Upper lobe of right lung (tissue), 1 donor: ENCODE measurements at regions not wholly inside any gene's neighbourhood (a gene's known extent, or its start where the extent isn't known, plus 50 kb on each side); places are given as distances from the start of the nearest gene placed in this dataset.

ENCODE experiments used
- ATAC-seq: fragments of 200-7000 bp; cut with Tn5 transposase; one replicate; pipeline ENCODE4 v1.9.1; 2020; ENCODE audit warnings: mild to moderate bottlenecking, moderate library complexity
- DNase-seq: peaks from one replicate; pipeline ENCODE4 v3.0.0-alpha.2; 2020
- H3K27ac ChIP-seq: fragments of 200-600 bp; one replicate; pipeline ENCODE4 v1.8.0; 2022
- H3K27me3 ChIP-seq: fragments of 200-600 bp; one replicate; pipeline ENCODE4 v1.8.0; 2022; ENCODE audit warnings: mild to moderate bottlenecking
- H3K36me3 ChIP-seq: fragments of 200-600 bp; one replicate; pipeline ENCODE4 v1.8.0; 2022
- H3K4me1 ChIP-seq: fragments of 200-600 bp; one replicate; pipeline ENCODE4 v1.8.0; 2022
- H3K4me3 ChIP-seq: fragments of 200-600 bp; one replicate; pipeline ENCODE4 v1.8.0; 2022; ENCODE audit warnings: mild to moderate bottlenecking
- H3K9me3 ChIP-seq: fragments of 200-600 bp; one replicate; pipeline ENCODE4 v1.8.0; 2022
- intact Hi-C: fragments of 100-400 bp; cut with DNase I; formaldehyde crosslinking; loops from one replicate; pipeline ENCODE4 v1.11.0; 2022
- TF ChIP-seq, protein P1 (sequence below): fragments of 200-600 bp; IDR thresholded peaks from one replicate; pipeline ENCODE4 v1.8.0; 2022; ENCODE audit warnings: antibody characterized with exemption
- donor health status: DM: no; HTN: yes; CAD: no; lungs with severe emphysema.

DNA sequence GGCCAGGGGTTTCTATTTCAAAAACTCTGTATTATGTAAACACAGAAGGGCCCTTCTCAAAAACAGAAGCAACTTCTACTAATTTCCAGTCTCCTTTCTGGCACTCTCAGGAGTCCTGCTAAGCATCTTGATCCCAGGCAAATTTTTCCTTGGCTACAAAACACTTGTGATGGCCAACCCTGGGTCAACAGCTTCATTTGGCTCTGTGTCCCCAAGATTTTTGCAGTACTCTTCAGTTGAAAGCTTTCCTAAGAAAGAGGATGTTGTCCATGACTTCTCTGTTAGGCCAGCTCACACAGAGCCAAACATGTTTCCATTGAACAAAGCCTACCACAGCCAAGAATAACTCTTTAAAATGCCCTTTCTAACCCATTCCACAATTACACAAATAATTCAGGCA is 99.0 kb upstream of the EGR2 start:
- TF ChIP-seq, protein P1, sequence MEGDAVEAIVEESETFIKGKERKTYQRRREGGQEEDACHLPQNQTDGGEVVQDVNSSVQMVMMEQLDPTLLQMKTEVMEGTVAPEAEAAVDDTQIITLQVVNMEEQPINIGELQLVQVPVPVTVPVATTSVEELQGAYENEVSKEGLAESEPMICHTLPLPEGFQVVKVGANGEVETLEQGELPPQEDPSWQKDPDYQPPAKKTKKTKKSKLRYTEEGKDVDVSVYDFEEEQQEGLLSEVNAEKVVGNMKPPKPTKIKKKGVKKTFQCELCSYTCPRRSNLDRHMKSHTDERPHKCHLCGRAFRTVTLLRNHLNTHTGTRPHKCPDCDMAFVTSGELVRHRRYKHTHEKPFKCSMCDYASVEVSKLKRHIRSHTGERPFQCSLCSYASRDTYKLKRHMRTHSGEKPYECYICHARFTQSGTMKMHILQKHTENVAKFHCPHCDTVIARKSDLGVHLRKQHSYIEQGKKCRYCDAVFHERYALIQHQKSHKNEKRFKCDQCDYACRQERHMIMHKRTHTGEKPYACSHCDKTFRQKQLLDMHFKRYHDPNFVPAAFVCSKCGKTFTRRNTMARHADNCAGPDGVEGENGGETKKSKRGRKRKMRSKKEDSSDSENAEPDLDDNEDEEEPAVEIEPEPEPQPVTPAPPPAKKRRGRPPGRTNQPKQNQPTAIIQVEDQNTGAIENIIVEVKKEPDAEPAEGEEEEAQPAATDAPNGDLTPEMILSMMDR = no peak
- DNase-seq = no peak
- Histone ChIP-seq H3K4me3 (no peak overlapping the region), H3K9me3 (no peaks in the 10 kb centered on the region), H3K27ac (no peak overlapping the region), H3K36me3 (no peaks in the 10 kb centered on the region), H3K4me1 (peaks cover 10% of the 10 kb centered on the region), H3K27me3 (no peaks in the 10 kb centered on the region)
- intact Hi-C loops = no loop called here
- no peak for ATAC-seq

GRCh38 chr10:62912086-62912485 is 95.9 kb upstream of the EGR2 start:
- TF ChIP-seq, protein P1 = no peak
- Histone ChIP-seq H3K36me3 (no peaks in the 10 kb centered on the region), H3K27ac (no peak overlapping the region), H3K9me3 (no peaks in the 10 kb centered on the region), H3K27me3 (no peaks in the 10 kb centered on the region), H3K4me3 (no peak overlapping the region), H3K4me1 (peaks cover 6% of the 10 kb centered on the region)
- intact Hi-C loops = no loop called here
- DNase-seq (no peak), ATAC-seq (no peak)

- intact Hi-C loops = no loop called here
- Histone ChIP-seq H3K27me3 (no peaks in the 10 kb centered on the region), H3K4me1 (peaks cover 6% of the 10 kb centered on the region), H3K9me3 (no peaks in the 10 kb centered on the region), H3K27ac (no peak overlapping the region), H3K4me3 (no peak overlapping the region), H3K36me3 (no peaks in the 10 kb centered on the region)
- DNase-seq = no peak
- TF ChIP-seq, protein P1 = no peak
- no peak for ATAC-seq
Observed at GRCh38 chr10:62911210-62911963, 95.2 kb upstream of the EGR2 start.

GRCh38 chr10:62907470-62908212 is 91.5 kb upstream of the EGR2 start:
- intact Hi-C loops = no loop called here
- H3K36me3 ChIP-seq = no peaks in the 10 kb centered on the region
- H3K4me1 ChIP-seq = no peaks in the 10 kb centered on the region
- DNase-seq = no peak
- H3K9me3 ChIP-seq = no peaks in the 10 kb centered on the region
- no peaks in the 10 kb centered on the region for H3K27me3 ChIP-seq
- ATAC-seq = no peak
- H3K27ac ChIP-seq = no peak overlapping the region
- TF ChIP-seq, protein P1 = no peak
- H3K4me3 ChIP-seq = no peak overlapping the region

GRCh38 chr10:62904281-62904875 is 88.2 kb upstream of the EGR2 start:
- no peak overlapping the region for H3K4me3 ChIP-seq
- H3K4me1 ChIP-seq = no peaks in the 10 kb centered on the region
- DNase-seq = no peak
- no peaks in the 10 kb centered on the region for H3K9me3 ChIP-seq
- intact Hi-C loops = no loop called here
- ATAC-seq = no peak
- H3K27me3 ChIP-seq = no peaks in the 10 kb centered on the region
- TF ChIP-seq, protein P1 = no peak
- no peaks in the 10 kb centered on the region for H3K36me3 ChIP-seq
- H3K27ac ChIP-seq = no peak overlapping the region
